ENCODE measurements at regions not wholly inside any gene's neighbourhood (a gene's known extent, or its start where the extent isn't known, plus 50 kb on each side); places are given as distances from the start of the nearest gene placed in this dataset.

- H2AFZ ChIP-seq (ENCODE audit: low read length): no peak overlapping the region
- DNase-seq (ENCODE audit: low spot score) (no peak), ATAC-seq (no peak), FAIRE-seq (no peak)
- intact Hi-C loops (cut with micrococcal nuclease; ENCODE audit: unreplicated experiment) (no loop called here), in situ Hi-C loops (cut with HindIII; ENCODE audit: extremely low pct_ligation_motif_present, low pct_unique_long_range_greater_than_20kb) (no loop called here)
- BruUV-seq (replicated peaks): no TSS peak
- H4K20me1 ChIP-seq (ENCODE audit: insufficient read depth, low read length): no peaks in the 10 kb centered on the region
- H3K9ac ChIP-seq (ENCODE audit: insufficient read depth, low read depth, low read length): no peak overlapping the region
- no peaks in the 10 kb centered on the region for H3K4me1 ChIP-seq (ENCODE audit: insufficient read depth, low read length)
- no peak overlapping the region for H3K4me2 ChIP-seq (ENCODE audit: low read depth, low read length)
- no peak overlapping the region for H3K27ac ChIP-seq (ENCODE audit: extremely low read length, insufficient read depth, low read length)
- no peaks in the 10 kb centered on the region for H3K27me3 ChIP-seq (ENCODE audit: control insufficient read depth in 1 of 2, insufficient read depth in 2 of 2, low read length in 2 of 2)
- H3K9me3 ChIP-seq (ENCODE audit: low read length): no peaks in the 10 kb centered on the region
- no peaks in the 10 kb centered on the region for H3K36me3 ChIP-seq (replicated peaks in 1 of 2; ENCODE audit: control insufficient read depth in 1 of 2, insufficient read depth in 2 of 2, low read length in 2 of 2)
- ChIA-PET CTCF (ENCODE audit: low intra/inter-chr PET ratio, low total read pairs) (no interaction called here), POLR2A (no interaction called here)
- no peaks in the 10 kb centered on the region for H3K79me2 ChIP-seq (ENCODE audit: insufficient read depth, low read length)
- H3K4me3 ChIP-seq (replicated peaks in 1 of 3; ENCODE audit: insufficient read depth in 1 of 3, low read depth in 2 of 3, low read length in 3 of 3): no peak overlapping the region
- 25% methylated on average over 4 of the region's 5 CpGs for WGBS (ENCODE audit: low lambda C conversion rate)
- no peak for TF ChIP-seq ZNF510 (CRISPR knock-in tag; IDR thresholded peaks at IDR 0.05; ENCODE audit: low read depth)
Observed at GRCh38 chr1:29583727-29584126, 347.4 kb downstream of the PTPRU start.

GRCh38 chr1:29581256-29581655, 344.9 kb downstream of the PTPRU start:
- Histone ChIP-seq H3K4me3 (replicated peaks in 1 of 3; ENCODE audit: insufficient read depth in 1 of 3, low read depth in 2 of 3, low read length in 3 of 3) (no peak overlapping the region), H3K4me1 (ENCODE audit: insufficient read depth, low read length) (no peaks in the 10 kb centered on the region), H2AFZ (ENCODE audit: low read length) (no peak overlapping the region), H3K79me2 (ENCODE audit: insufficient read depth, low read length) (no peaks in the 10 kb centered on the region), H3K27me3 (ENCODE audit: control insufficient read depth in 1 of 2, insufficient read depth in 2 of 2, low read length in 2 of 2) (peaks cover 0 to 4% of the 10 kb centered on the region in 2 experiments; a peak in 1 of 5 replicates), H3K27ac (ENCODE audit: extremely low read length, insufficient read depth, low read length) (no peak overlapping the region), H3K9ac (ENCODE audit: insufficient read depth, low read depth, low read length) (no peak overlapping the region), H3K36me3 (replicated peaks in 1 of 2; ENCODE audit: control insufficient read depth in 1 of 2, insufficient read depth in 2 of 2, low read length in 2 of 2) (no peaks in the 10 kb centered on the region), H3K9me3 (ENCODE audit: low read length) (no peaks in the 10 kb centered on the region), H3K4me2 (ENCODE audit: low read depth, low read length) (no peak overlapping the region), H4K20me1 (ENCODE audit: insufficient read depth, low read length) (no peaks in the 10 kb centered on the region)
- ChIA-PET POLR2A (no interaction called here), CTCF (ENCODE audit: low intra/inter-chr PET ratio, low total read pairs) (no interaction called here)
- ATAC-seq (no peak), DNase-seq (ENCODE audit: low spot score) (no peak), FAIRE-seq (no peak)
- BruUV-seq (replicated peaks): no TSS peak
- intact Hi-C loops (cut with micrococcal nuclease; ENCODE audit: unreplicated experiment): no loop called here
- in situ Hi-C loops (cut with HindIII; ENCODE audit: extremely low pct_ligation_motif_present, low pct_unique_long_range_greater_than_20kb): no loop called here
- 39% methylated on average over 4 of the region's 4 CpGs for WGBS (ENCODE audit: low lambda C conversion rate)
- no peak for TF ChIP-seq YY1 (IDR thresholded peaks at IDR 0.05; ENCODE audit: insufficient read depth, insufficient replicate concordance, low read depth, low read length)
- TF ChIP-seq ATM (IDR thresholded peaks at IDR 0.05; ENCODE audit: borderline replicate concordance): no peak
- TF ChIP-seq IRF1 (CRISPR knock-in tag; IDR thresholded peaks at IDR 0.05; ENCODE audit: low read depth): no peak
- no peak for TF ChIP-seq ARNT2 (CRISPR knock-in tag; IDR thresholded peaks at IDR 0.05; ENCODE audit: low read depth)
- no peak for TF ChIP-seq SKI (IDR thresholded peaks at IDR 0.05; ENCODE audit: partially characterized antibody)
- no peak for TF ChIP-seq JDP2 (CRISPR knock-in tag; IDR thresholded peaks at IDR 0.05; ENCODE audit: borderline replicate concordance)
- TF ChIP-seq ZNF660 (CRISPR knock-in tag; IDR thresholded peaks at IDR 0.05; ENCODE audit: borderline replicate concordance, low read depth): no peak
- TF ChIP-seq NFKB2 (CRISPR knock-in tag; IDR thresholded peaks at IDR 0.05; ENCODE audit: borderline replicate concordance): no peak
- TF ChIP-seq POLR2AphosphoS2 (IDR thresholded peaks at IDR 0.05; ENCODE audit: low read depth, low read length): no peak
- TF ChIP-seq TCF12 (IDR thresholded peaks at IDR 0.05): no peak
- no peak for TF ChIP-seq TCF12 (CRISPR knock-in tag; IDR thresholded peaks at IDR 0.05)
- no peak for TF ChIP-seq ZNF75D (CRISPR knock-in tag; IDR thresholded peaks at IDR 0.05; ENCODE audit: borderline replicate concordance)
